GM18517 (cell line): ENCODE measurements at regions not wholly inside any gene's neighbourhood (a gene's known extent, or its start where the extent isn't known, plus 50 kb on each side); places are given as distances from the start of the nearest gene placed in this dataset.

Experiments used
- ATAC-seq: cut with Tn5 transposase; IDR thresholded peaks from one replicate; pipeline ENCODE4 v1.9.1; 2021; ENCODE audit warnings: mild to moderate bottlenecking, moderate library complexity; ENCODE audit not compliant: unreplicated experiment

DNA sequence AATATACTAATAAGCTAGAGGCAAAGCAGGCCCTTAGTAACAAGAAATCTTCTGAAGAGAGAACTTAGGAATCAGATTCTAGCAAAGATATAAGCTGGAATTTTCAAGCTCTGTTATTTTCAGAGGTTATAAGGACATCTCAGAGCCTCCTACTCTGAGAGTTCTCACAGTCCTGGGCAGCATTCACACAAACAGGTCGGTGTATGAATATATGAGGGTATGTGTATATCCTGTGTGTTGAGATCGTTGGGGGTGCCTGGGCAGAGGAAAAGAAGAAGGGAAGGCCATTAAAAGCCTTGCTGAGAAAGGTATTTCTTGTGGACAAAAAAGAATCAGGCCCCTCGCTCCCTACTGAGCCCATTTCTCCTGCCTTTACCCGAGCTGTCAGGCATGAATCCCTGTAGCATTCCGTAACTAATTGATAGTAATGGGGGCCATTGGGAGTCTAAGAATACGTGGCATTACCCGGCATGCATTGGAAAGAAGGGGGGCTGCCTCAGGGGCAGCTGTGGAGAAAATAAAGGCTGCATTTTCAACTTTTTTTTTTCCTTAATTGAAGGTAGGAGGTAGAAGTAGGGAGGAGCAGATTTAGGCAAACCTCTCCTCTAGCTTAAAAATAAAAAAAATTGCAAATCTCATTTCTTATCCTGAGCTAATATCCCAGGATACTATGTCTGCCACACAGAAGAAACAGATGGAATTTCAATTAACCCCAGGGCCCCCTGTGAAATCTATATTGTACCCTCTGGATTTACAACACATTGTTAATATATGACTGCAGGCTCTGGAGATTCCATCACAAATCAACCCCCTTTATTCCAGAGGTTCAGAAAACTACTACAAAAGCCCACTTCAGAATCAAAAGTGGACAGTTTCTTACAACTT is 103.8 kb downstream of the GTPBP8 start:
- ATAC-seq: no peak

GRCh38 chr3:113096188-113096892 is 105.6 kb downstream of the GTPBP8 start:
- ATAC-seq: no peak

GRCh38 chr3:113097960-113098447 is 107.2 kb downstream of the GTPBP8 start:
- ATAC-seq: no peak

DNA sequence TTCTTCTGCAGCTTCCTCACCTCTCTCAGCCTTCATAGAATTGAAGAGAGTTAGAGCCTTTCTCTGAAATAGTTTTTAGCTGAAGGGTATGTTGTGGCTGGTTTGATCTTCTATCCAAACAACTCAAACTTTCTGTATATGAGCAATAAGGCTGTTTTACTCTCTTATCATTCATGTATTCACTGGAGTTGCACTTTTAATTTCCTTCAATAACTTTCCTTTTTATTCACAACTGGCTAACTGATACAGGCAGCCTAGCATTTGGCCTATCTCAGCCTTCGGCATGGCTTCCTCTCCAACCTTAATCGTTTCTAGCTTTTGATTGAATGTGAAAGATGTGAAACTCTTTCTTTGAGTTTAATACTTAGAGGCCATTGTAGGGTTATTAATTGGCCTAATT is 109.3 kb downstream of the GTPBP8 start:
- ATAC-seq: no peak

DNA sequence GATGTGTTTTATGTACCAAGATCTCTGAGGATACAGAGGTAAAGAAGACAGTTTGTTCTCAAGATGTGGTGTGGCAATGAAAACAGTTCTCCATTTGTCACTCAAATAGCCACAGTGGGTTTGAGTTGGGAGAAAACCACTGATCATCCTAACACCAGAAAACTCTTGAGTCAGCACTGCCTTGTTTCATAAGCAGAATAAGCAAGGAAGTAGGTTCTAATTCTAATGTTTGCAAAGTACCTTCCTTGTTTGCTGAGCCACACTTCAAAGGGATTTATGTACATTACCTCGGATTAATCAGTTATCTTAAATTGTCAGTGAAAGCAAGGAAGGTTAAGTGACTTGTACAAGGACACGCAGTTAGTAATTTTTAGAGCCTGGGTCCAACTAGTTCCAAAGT is 107.8 kb upstream of the BOC start:
- no peak for ATAC-seq

GRCh38 chr3:113104357-113105092 is 106.8 kb upstream of the BOC start:
- no peak for ATAC-seq

GRCh38 chr3:113105093-113105449 is 106.3 kb upstream of the BOC start:
- ATAC-seq: no peak

- no peak for ATAC-seq
These were observed 105.2 kb upstream of the BOC start for GRCh38 chr3:113105966-113106660.

DNA sequence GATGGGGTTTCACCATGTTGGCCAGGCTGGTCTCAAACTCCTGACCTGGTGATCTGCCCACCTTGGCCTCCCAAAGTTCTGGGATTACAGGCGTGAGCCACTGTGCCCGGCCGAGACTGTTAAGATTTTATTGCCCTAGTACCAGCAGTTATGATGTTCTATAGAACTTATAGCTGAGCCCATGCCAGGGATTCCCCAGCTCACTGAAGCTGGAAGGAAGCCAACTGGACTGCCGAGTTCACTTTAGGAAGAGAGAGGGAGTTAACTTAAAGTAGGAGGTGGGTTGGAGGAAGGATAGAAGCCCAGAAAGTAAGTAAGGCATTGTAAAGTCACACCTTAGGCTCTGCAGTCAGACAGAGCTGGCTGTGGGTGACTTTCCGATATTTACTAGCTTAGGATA is 101.1 kb upstream of the BOC start:
- no peak for ATAC-seq

GRCh38 chr3:113111011-113111707 is 100.2 kb upstream of the BOC start:
- no peak for ATAC-seq

DNA sequence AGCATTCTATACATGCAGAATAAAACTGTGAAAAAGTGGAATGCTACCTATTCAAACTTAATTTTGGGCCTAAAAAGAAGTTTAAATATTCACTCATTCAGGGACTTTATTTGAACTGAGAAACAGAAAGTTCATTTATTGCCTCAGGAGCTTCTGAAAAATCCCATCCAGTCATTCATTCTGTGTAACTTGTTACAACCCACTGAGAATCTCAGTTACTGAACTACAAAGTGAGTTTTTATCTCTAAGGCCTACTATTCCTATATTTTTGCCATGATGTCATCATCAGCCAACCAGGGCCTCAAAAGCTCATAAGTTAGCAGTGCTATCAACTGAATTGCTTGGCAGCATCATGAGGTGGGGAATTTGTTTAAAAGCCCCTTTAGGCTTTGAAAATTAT is 98.0 kb upstream of the BOC start:
- ATAC-seq: no peak

GRCh38 chr3:113117511-113118234 is 93.7 kb upstream of the BOC start:
- no peak for ATAC-seq

- no peak for ATAC-seq
These were observed 93.0 kb upstream of the BOC start for GRCh38 chr3:113118336-113118735.

DNA sequence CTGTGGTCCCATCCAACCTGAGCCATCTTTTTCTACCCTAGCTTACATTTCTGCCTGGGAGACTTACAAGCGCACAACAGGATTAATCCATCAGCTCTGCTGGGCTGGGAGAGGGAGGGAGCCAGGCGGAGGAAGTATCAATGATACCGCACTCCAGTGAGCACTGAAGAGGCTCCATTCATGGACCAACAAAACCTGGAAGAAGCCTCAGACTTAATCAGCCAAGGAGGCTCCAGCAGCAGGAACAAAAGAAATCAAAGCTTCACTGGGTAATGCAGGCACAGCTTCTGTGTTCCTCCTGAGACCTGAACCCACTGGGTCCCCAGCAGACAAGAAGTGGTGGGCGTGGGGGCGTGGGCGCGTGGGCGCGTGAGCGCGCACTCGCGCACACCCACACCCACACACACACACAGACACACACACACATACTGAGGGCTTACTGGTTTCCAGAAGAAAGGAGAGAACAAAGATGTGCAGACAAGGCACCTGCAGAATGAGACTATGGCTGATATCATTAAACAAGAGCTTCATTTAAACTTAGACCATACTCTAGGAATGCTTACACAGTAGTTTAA is 87.0 kb upstream of the BOC start:
- no peak for ATAC-seq

DNA sequence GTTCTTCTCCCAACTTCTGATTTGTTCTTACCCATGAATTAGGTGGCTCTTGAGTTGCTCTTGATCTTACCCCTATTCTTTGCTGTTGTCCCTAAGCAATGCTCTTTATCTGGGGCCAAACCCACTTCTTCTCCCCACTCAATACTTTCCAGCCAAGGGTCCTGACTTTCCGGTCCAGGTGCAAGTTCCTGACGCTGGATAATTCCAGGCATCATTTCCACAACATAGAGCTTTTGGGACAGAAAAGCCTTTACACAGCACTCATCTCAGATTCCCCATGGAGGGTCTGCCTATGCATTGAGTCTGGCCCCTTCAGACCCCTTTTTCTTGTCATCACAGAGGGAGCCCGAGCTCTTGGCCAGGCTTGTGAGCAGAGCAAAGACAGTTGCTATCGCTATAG is 85.4 kb upstream of the BOC start:
- ATAC-seq: no peak

DNA sequence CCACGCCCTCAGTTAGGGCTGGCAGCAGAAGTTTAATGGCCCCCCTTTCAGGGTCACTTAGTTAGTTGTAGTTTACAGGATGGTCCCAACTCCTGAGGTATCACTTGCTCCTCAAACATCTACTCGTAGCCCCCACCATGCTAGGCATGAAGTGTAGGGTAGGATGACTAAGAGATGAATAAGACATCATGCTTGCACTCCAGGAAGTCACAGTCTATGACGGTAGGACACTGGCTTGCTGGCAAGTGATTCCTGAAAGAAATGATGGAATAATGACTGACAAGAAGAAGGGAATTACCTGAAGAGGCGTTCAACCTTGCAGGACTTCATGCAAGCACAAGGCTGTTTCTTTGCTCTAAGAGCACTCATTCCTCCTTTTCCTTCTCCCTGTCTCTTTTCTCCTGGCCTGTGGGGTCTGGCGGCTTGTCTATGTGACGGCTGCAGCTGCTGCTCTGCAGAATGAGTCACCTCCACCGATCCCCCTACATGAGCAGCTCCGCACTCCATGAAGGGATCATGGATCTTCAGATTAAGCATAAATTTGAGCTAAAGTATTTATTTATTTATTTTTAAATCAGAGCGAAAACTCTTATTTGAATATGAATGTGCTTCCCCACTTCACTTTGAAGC is 82.9 kb upstream of the BOC start:
- no peak for ATAC-seq

DNA sequence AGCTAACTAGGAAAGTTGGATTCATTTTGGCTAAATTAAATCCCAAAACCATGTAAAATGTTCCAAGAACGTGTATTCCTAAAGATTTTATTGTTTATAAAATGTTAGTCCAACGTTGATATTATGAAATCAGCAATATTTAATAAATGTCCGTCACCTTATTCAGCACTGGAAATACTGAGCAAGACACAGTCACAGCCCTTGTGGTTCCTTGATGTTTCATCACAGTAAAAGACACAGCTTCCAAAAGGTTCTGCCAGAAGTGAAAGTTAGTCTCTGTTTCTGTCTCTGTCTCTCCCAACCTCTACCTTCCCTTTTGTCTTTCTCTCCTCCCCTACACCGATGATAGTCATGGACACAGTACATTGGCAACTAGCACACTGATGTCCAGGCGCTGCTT is 82.2 kb upstream of the BOC start:
- ATAC-seq: no peak

DNA sequence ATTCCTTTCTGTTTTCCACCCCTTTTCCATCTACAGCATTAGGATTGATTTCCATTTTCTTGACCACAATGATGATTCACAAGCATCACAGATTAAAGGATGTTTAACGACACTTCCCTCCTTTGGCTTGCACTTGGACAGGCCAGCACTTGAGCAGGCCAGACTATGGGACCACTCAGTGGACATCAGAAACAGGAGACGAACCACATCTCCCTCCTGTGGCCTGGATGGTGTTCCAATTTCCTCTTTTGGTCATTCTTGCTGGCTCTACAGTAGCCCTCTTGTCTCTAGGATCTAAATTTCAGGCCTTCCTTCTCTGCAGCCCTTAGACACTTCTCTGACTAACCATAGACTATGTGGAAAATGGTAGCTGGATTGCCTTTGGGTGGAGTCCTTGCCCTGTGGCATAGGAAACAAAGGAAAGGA is 78.8 kb upstream of the BOC start:
- no peak for ATAC-seq

DNA sequence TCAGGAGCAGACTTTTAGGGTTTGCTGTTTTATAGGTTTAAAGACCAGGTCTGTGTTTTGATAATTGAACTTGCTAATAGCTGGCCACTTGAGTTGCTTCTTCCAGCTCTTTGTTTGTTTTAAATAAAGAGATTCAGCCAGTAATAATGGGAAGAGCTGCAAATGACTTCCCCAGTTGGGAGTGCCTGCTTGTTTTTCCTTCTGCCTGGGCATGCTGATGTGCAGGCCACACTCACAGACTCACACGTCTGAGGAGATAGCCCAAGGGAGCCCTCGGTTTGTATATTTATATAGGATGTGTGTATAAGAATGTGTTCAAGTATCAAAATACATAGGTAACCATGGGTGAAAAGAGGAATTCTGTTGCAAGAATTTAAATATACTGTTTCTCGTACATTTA is 78.2 kb upstream of the BOC start:
- no peak for ATAC-seq
